Activated CD4-positive, alpha-beta T cell treated with anti-CD3 and anti-CD28 coated beads for 36 hours (primary cell): ENCODE measurements at regions not wholly inside any gene's neighbourhood (a gene's known extent, or its start where the extent isn't known, plus 50 kb on each side); places are given as distances from the start of the nearest gene placed in this dataset.

Experiments used
- ATAC-seq: fragments of 200-7000 bp; cut with Tn5 transposase; one replicate; pipeline ENCODE4 v1.10.0; 2021; ENCODE audit warnings: mild to moderate bottlenecking, moderate library complexity
- CTCF ChIA-PET: fragments of 350-600 bp; sonication (Branson Sonifier 250); formaldehyde crosslinking; loops from one replicate; lab custom pipeline; 2021; ENCODE audit warnings: antibody characterized with exemption; lab: Charles Lee
- POLR2A ChIA-PET: fragments of 350-600 bp; sonication (Branson Sonifier 250); formaldehyde crosslinking; loops from one replicate; lab custom pipeline; 2021; ENCODE audit warnings: antibody characterized with exemption, inconsistent platforms; lab: Charles Lee
- DNase-seq: peaks from one replicate; pipeline ENCODE4 v3.0.0-alpha.2; 2020
- H3K27ac Mint-ChIP-seq: one replicate; pipeline ENCODE4 v1.8.0; 2021; ENCODE audit warnings: mixed read lengths
- H3K27me3 Mint-ChIP-seq: one replicate; pipeline ENCODE4 v1.8.0; 2021; ENCODE audit warnings: mixed read lengths
- H3K36me3 Mint-ChIP-seq: one replicate; pipeline ENCODE4 v1.8.0; 2021; ENCODE audit warnings: low read depth, mixed read lengths
- H3K4me1 Mint-ChIP-seq: one replicate; pipeline ENCODE4 v1.8.0; 2021; ENCODE audit warnings: mixed read lengths
- H3K4me3 Mint-ChIP-seq: one replicate; pipeline ENCODE4 v1.8.0; 2021; ENCODE audit warnings: mild to moderate bottlenecking, moderate library complexity, mixed read lengths
- H3K9me3 Mint-ChIP-seq: one replicate; pipeline ENCODE4 v1.8.0; 2021; ENCODE audit warnings: low read depth, mixed read lengths
- intact Hi-C, 2 experiments: fragments of 100-400 bp; cut with DNase I in 1 of 2; cut with micrococcal nuclease in 1 of 2; formaldehyde crosslinking; loops; one replicate each; pipeline versions ENCODE4 v1.14.2 to v1.15.1; 2022 to 2024; cut with DNase I, micrococcal nuclease

DNA sequence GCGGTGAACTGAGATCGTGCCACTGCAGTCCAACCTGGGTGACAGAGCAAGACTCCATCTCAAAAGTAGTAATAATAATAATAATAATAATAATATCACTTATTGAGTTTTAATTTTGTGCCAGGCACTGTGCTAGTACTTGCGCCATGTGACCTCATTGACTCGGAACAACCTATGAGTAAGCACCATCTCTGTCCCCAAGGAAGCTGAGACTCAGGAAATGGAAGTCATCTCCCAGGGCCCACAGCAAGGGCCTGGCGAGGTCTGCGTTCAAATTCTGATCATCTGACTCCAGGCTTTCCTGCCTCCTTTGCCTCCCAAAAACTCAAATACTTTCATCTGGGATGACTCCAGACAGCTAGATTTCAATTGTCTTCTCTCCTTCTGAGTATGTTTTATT, 162.9 kb downstream of the SEC14L1 start:
- DNase-seq (no peak), ATAC-seq (no peak)
- no peaks in the 10 kb centered on the region for H3K36me3 Mint-ChIP-seq
- no peak overlapping the region for H3K27ac Mint-ChIP-seq
- POLR2A ChIA-PET: no interaction called here
- H3K9me3 Mint-ChIP-seq: no peaks in the 10 kb centered on the region
- H3K4me1 Mint-ChIP-seq: no peaks in the 10 kb centered on the region
- CTCF ChIA-PET: no interaction called here
- intact Hi-C loops: no loop called here
- no peak overlapping the region for H3K4me3 Mint-ChIP-seq
- no peaks in the 10 kb centered on the region for H3K27me3 Mint-ChIP-seq

DNA sequence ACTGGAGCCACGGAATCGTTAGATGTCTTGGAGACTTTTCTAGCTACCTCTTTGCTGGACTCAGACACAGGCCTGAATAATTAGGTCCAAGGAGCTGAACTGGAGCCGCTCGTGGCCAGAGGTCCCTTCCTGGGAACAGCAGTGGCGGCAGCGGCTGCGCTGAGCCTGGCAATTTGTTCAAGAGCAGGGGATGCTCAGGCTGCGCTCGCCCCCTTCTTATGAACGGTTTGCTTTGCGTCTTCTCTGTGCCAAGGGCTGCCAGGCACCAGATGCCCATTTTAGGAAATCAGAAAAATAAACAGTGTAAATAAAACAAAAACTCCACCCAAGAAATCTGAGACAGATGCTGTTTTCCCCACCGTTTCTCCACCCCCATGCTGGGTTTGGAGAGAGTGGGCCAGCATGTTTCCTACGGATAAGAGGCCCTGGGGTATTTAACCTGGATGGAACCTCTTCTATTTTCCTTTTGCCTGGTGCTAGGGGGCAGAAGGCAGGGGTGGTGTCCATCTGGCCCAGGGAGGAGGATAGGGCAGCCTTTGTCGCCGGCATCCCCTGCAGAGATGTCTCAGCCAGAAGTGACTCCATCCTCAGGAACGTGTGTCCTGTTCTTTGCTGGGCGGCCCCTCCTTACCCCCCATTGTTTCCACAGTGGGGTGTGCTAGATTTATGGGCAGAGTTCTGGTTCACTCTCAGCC, 163.4 kb downstream of the SEC14L1 start:
- DNase-seq (no peak), ATAC-seq (no peak)
- Mint-ChIP-seq H3K9me3 (no peaks in the 10 kb centered on the region), H3K4me3 (no peak overlapping the region), H3K27me3 (no peaks in the 10 kb centered on the region), H3K4me1 (no peaks in the 10 kb centered on the region), H3K36me3 (no peaks in the 10 kb centered on the region), H3K27ac (no peak overlapping the region)
- ChIA-PET POLR2A (no interaction called here), CTCF (no interaction called here)
- intact Hi-C loops: no loop called here

DNA sequence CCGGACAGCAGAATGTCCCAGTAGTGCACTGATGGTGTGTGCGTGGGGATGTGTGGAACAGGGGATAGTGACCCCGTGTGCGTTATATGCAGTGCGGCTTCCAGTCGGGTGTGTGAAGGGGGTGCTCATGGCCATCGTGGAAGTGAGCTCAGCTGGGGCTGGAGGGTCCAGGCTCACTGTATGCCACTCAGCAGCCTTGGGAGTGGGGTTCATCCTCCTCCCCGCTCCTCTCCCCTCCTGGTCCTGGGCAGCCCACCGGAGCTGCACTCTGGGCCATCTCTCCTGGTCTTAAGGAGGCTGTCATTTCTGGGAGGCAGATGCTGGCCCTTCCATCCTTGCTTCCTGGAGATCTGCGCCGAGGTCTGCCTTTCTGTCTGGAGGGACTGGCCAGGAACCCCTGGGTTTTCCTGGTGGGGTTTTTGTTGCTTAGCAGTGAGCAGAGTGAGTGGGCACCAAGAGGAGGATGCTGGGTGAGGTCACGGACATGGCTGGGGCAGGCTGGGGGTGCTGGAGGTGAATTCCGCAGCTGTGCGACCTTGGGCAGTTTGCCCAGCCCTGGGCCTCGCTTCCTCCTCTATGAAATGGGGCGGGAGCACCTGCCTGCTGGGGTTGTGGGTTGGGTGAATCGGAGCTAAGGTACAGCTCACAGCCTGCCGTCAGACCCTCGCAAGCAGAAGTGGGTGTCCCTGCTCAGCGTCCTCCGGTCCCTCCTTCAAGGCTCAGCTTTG, 164.1 kb downstream of the SEC14L1 start:
- Mint-ChIP-seq H3K36me3 (no peaks in the 10 kb centered on the region), H3K27me3 (no peaks in the 10 kb centered on the region), H3K4me3 (no peak overlapping the region), H3K4me1 (no peaks in the 10 kb centered on the region), H3K27ac (no peak overlapping the region), H3K9me3 (no peaks in the 10 kb centered on the region)
- CTCF ChIA-PET: no interaction called here
- ATAC-seq (no peak), DNase-seq (no peak)
- intact Hi-C loops: no loop called here
- POLR2A ChIA-PET: no interaction called here

DNA sequence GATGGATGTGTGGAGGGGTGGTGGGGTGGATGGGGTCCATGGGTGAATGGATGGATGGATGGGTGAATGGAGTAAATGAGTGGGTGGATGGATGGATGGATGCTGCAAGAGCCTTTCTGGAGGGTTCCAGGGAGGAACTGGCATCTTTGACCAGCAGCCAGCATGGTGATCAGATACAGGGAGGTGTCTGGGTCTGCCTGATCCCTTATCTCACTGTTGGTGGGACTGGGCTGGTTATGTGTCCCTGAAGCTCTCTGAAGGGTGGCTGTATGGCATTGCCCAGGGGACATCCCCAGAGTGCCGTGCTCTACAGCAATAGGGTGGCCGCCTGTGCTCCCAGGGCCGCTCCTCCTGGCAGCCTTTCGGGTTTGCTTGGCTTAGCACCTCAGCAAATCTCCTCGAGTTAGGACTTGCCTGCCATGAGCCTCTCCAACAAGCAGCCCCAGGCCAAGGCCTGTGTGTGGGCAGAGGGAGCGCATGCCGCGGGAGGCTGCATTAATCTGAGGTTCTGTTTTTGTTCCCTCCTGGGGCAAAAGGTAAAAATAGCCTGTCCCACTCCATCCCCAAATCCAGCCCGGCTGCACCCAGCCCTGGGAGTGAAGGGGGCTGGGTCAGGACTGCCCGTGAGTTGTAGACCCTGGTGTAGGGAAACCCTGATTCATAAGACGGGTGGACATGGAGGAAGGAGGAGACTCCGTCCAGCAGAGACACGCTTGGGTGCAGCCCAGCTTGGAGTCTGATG, 165.4 kb downstream of the SEC14L1 start:
- DNase-seq (no peak), ATAC-seq (no peak)
- Mint-ChIP-seq H3K4me3 (no peak overlapping the region), H3K36me3 (no peaks in the 10 kb centered on the region), H3K27ac (no peak overlapping the region), H3K9me3 (no peaks in the 10 kb centered on the region), H3K27me3 (no peaks in the 10 kb centered on the region), H3K4me1 (no peaks in the 10 kb centered on the region)
- intact Hi-C loops: no loop called here
- ChIA-PET CTCF (no interaction called here), POLR2A (no interaction called here)

DNA sequence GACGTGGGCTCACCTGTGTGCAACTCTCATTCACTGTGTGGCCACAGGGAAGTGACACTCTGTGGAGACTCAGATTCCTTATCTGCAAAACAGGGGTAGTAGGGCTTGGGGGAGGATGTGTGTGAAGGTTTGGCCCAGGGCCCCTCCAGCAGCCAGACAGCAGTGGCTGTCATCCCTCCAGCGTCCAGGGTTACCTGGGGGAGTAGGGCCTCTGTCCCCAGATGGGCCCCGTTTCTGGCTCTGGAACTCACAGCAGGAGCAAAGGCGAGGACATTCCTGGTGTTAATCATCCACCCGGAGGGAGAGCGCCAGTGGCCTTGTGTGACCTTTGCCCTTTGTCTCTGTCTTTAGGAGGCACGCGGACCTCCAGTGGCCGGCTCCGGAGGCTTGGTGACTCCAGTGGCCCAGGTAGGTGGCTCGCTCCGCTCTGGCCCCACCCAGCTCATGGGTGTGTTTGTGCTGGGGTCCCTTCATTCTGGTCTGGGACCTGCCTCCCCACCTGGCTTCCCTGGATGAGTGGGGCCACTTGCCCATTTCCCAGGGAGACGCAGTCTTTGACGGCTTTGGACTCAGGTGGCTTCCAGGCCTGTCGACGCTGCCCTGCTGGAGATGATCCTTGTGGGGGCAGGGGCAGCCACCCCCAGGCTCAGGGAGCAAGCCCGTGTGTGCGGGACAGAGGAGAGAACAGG, 166.2 kb downstream of the SEC14L1 start:
- Mint-ChIP-seq H3K36me3 (no peaks in the 10 kb centered on the region), H3K4me1 (no peaks in the 10 kb centered on the region)

DNA sequence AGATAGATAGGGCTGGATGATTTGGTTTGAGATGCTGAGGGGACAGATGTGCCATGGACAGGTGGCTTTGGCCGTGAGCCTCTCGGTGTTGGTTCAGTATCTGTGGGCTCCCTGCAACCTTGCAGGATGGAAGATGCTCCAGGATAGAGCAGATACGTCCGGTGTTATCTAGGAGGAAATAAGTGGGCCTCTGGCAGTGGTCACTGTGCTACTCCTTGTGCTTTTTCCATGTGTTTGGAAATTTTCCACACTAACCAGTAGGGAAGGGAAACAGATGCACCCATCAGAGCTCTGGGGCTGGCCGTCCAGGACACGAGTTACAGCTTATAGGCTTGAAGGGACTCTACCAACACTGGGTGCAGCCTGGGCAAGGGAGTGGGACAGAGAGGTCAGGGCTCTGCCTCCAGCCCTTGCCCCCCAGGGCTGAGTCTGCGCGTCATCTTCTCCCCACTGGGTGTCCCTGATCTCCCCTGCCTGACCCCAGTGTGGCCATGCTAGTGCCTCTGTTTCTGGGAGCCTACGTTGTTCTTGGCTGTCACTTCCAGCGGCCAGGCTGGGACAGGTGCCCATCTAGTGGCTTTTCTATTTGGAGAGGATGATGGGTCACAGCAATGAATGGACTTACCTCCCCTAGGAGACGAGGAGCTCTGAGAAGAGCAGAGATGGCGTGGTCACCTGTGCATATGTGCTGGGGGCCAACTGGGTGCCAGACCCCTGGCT, 166.9 kb downstream of the SEC14L1 start:
- CTCF ChIA-PET: interaction anchor here (0.7 kb wide), 2 partner anchors 426 to 917 kb away, joined by 3 read pairs; no protein-coding TSS in a partner anchor
- Mint-ChIP-seq H3K36me3 (no peaks in the 10 kb centered on the region), H3K9me3 (no peaks in the 10 kb centered on the region), H3K4me3 (no peak overlapping the region), H3K27me3 (no peaks in the 10 kb centered on the region), H3K27ac (no peak overlapping the region), H3K4me1 (no peaks in the 10 kb centered on the region)
- ATAC-seq (no peak), DNase-seq (no peak)
- intact Hi-C loops: no loop called here
- POLR2A ChIA-PET: no interaction called here

More for the DNA sequence above, 166.2 kb downstream of the SEC14L1 start:
- H3K4me3 Mint-ChIP-seq: no peak overlapping the region
- intact Hi-C loops: no loop called here
- H3K27me3 Mint-ChIP-seq: no peaks in the 10 kb centered on the region
- ATAC-seq (no peak), DNase-seq (no peak)
- POLR2A ChIA-PET: no interaction called here
- H3K9me3 Mint-ChIP-seq: no peaks in the 10 kb centered on the region
- no peak overlapping the region for H3K27ac Mint-ChIP-seq
- CTCF ChIA-PET: no interaction called here

DNA sequence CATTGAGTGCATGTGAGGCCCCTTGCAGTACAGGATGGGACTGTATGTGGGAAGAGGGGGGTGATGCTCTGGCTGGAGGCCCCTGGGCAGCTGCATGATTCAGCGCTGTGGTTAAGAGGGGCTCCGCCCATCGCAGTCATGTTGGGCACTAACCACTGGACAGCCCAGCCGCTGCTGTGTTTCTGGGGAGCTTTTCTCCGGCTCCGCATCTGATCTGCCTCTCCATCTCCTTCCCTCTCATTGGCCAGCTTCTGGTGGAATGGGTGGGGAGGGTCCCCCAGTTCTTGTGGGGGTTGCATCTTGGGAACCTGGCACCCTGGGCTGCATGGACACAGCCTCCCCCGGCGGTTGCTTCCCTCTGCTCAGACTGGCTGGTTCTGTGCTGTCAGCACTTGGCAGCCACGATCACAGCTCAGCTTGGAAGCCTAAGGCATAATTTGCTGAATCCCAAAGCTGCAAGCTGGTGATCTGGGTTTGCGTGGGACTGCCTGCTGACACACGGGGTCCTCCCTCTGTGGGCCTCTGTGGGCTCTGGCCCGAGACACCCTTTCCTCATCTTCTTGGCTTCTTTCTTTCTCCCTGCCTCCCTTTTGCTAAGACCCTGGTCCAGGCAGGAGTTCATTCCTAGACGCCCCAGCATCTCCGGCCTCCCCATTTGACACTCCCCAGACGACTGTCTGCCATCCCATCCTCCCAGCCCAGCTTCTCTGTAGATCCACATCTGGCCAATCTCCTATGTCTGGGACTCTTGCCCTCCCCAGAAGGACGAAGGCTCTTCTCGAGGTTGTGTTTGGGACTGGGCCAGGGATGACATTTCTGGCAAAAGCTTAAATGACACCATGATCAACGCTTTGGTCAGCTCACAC, 168.3 kb downstream of the SEC14L1 start:
- no peak overlapping the region for H3K4me3 Mint-ChIP-seq
- ATAC-seq (no peak), DNase-seq (no peak)
- ChIA-PET CTCF (interaction anchor here (0.6 to 0.8 kb wide), 3 partner anchors 14 to 91 kb away, joined by 3 read pairs; no protein-coding TSS in a partner anchor), POLR2A (interaction anchor here (0.6 kb wide), 2 partner anchors 170 to 286 kb away, joined by 3 to 7 read pairs; no protein-coding TSS in a partner anchor)
- H3K4me1 Mint-ChIP-seq: no peaks in the 10 kb centered on the region
- no peaks in the 10 kb centered on the region for H3K9me3 Mint-ChIP-seq
- H3K36me3 Mint-ChIP-seq: no peaks in the 10 kb centered on the region
- no peak overlapping the region for H3K27ac Mint-ChIP-seq
- H3K27me3 Mint-ChIP-seq: no peaks in the 10 kb centered on the region
- intact Hi-C loops: no loop called here

DNA sequence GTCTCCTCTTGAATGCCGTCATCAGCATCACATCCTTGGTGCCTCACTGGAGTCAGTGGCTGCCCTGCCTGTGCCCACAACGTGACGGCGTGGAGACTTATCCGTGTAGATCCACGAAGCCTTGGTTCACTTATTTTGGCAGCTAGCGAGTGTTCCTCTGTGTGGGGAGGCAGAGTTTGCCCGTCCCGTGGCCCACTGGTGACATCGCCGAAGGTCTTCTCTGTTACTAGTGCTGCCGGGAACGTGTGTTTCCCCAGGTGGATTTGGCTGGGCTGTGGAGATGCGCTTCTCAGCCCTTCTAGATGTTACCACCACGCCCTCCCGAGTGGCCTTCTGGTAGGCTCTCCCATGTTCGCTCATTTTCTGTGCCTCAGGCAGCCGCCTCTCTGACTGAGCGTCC, 169.6 kb downstream of the SEC14L1 start:
- Mint-ChIP-seq H3K4me1 (no peaks in the 10 kb centered on the region), H3K36me3 (no peaks in the 10 kb centered on the region), H3K27ac (no peak overlapping the region), H3K27me3 (no peaks in the 10 kb centered on the region), H3K9me3 (no peaks in the 10 kb centered on the region), H3K4me3 (no peak overlapping the region)
- CTCF ChIA-PET: no interaction called here
- intact Hi-C loops: no loop called here
- POLR2A ChIA-PET: no interaction called here
- ATAC-seq: no peak
- no peak for DNase-seq

DNA sequence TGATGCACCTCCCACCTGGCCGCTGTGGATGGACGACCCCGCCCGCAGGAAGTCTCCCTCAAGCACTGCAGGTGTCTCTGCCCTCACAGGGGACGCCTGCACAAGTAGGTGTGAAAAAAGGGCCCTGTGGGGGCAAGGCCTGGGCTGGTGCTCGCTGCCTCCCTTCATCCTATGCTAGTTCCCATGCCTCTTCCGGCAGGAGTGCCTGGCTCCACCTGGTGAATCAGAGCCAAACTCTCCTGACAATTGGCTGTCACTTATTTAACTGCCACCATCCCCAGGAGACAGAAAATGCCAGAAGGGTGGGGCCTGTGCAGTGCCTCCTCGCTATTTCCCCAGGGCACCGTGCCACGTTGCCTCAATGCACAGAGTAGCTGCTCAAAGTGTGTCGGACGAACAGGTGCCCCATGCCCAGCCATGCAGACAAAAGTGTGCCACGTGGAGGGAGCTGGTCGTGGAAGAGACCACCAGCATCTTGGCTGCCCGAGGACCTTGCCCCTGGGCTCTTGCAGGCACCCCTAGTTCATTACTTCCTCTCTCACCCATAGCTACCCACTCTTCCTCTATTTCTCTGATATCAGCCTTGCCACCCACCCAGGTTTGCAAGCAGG, 170.7 kb downstream of the SEC14L1 start:
- H3K4me1 Mint-ChIP-seq: no peaks in the 10 kb centered on the region
- intact Hi-C loops: no loop called here
- CTCF ChIA-PET: interaction anchor here (0.5 kb wide), 1 partner anchor 34 kb away, joined by 3 read pairs; no protein-coding TSS in a partner anchor
- H3K4me3 Mint-ChIP-seq: no peak overlapping the region
- no peaks in the 10 kb centered on the region for H3K9me3 Mint-ChIP-seq
- H3K27ac Mint-ChIP-seq: no peak overlapping the region
- ATAC-seq (no peak), DNase-seq (no peak)
- H3K27me3 Mint-ChIP-seq: no peaks in the 10 kb centered on the region
- H3K36me3 Mint-ChIP-seq: no peaks in the 10 kb centered on the region
- POLR2A ChIA-PET: no interaction called here

DNA sequence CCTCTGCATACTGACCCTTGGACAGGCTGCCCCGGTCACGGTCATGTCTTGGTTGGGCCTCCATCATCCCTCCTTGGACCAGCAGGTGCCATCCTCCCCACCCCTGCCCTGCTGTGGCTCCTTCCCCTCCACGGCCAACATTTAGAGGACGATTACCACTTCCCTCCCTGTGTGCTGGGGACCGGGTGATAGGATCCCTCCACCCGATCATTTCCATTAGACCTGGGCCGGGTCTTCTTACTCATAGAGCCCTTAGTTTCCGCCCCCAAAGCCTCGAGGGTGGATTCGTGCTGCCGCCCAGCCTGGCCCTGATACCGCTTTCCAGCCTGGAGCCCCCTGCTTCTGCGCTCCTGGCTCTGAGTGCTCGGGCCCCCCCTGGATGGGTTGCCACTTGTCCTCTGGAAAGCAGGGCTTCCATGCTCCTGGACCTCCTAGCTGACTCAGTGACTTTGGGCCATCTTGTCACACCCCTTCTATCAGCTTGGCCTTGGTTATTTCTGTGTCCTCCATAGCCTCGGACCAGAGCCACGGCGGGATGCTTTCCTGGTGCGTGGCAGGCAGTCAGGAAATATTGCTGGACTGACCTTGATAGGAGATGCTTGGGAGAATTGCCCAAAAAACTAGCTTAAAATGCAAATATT, 171.4 kb downstream of the SEC14L1 start:
- no peaks in the 10 kb centered on the region for H3K4me1 Mint-ChIP-seq
- no peaks in the 10 kb centered on the region for H3K36me3 Mint-ChIP-seq
- H3K9me3 Mint-ChIP-seq: no peaks in the 10 kb centered on the region
- H3K27me3 Mint-ChIP-seq: no peaks in the 10 kb centered on the region
- H3K4me3 Mint-ChIP-seq: no peak overlapping the region
- CTCF ChIA-PET: interaction anchor here (1.0 kb wide), 1 partner anchor 211 kb away, joined by 3 read pairs; no protein-coding TSS in a partner anchor
- POLR2A ChIA-PET: no interaction called here
- ATAC-seq (no peak), DNase-seq (no peak)
- intact Hi-C loops: no loop called here
- H3K27ac Mint-ChIP-seq: no peak overlapping the region
